ENCODE measurements at regions not wholly inside any gene's neighbourhood (a gene's known extent, or its start where the extent isn't known, plus 50 kb on each side); places are given as distances from the start of the nearest gene placed in this dataset.

- Mint-ChIP-seq H3K36me3 (no peaks in the 10 kb centered on the region), H3K27me3 (ENCODE audit: low read depth in 3 of 3) (peaks cover 0 to 3% (median 0%) of the 10 kb centered on the region in 3 donors), H3K4me3 (no peak overlapping the region), H3K9me3 (peaks cover 9 to 48% (median 31%) of the 10 kb centered on the region in 6 donors), H3K4me1 (no peaks in the 10 kb centered on the region), H3K27ac (no peak overlapping the region)
- DNase-seq: no peak
Observed at GRCh38 chr13:81713201-81713600, 1372.3 kb upstream of the SPRY2 start.

GRCh38 chr13:81697826-81698225, 1356.9 kb upstream of the SPRY2 start:
- no peak for DNase-seq
- H3K36me3 Mint-ChIP-seq: no peaks in the 10 kb centered on the region
- H3K4me1 Mint-ChIP-seq: no peaks in the 10 kb centered on the region
- H3K9me3 Mint-ChIP-seq: peaks cover 16 to 41% (median 23%) of the 10 kb centered on the region in 6 donors
- H3K4me3 Mint-ChIP-seq: no peak overlapping the region
- H3K27ac Mint-ChIP-seq: no peak overlapping the region
- H3K27me3 Mint-ChIP-seq (ENCODE audit: low read depth in 3 of 3): peaks cover 0 to 3% (median 2%) of the 10 kb centered on the region in 3 donors

GRCh38 chr13:81686877-81687276, 1346.0 kb upstream of the SPRY2 start:
- Mint-ChIP-seq H3K27ac (no peak overlapping the region), H3K36me3 (no peaks in the 10 kb centered on the region), H3K9me3 (peaks cover 10 to 36% (median 21%) of the 10 kb centered on the region in 6 donors), H3K4me3 (no peak overlapping the region), H3K27me3 (ENCODE audit: low read depth in 3 of 3) (no peaks in the 10 kb centered on the region), H3K4me1 (no peaks in the 10 kb centered on the region)
- DNase-seq: no peak

GRCh38 chr13:81683521-81683920, 1342.6 kb upstream of the SPRY2 start:
- H3K36me3 Mint-ChIP-seq: peaks cover 0 to 3% (median 0%) of the 10 kb centered on the region in 3 donors
- H3K4me3 Mint-ChIP-seq: no peak overlapping the region
- H3K4me1 Mint-ChIP-seq: no peaks in the 10 kb centered on the region
- peaks cover 11 to 36% (median 21%) of the 10 kb centered on the region in 6 donors for H3K9me3 Mint-ChIP-seq
- no peak overlapping the region for H3K27ac Mint-ChIP-seq
- H3K27me3 Mint-ChIP-seq (ENCODE audit: low read depth in 3 of 3): no peaks in the 10 kb centered on the region
- no peak for DNase-seq

- H3K27me3 Mint-ChIP-seq (ENCODE audit: low read depth in 3 of 3): no peaks in the 10 kb centered on the region
- peaks cover 0 to 3% (median 0%) of the 10 kb centered on the region in 3 donors for H3K36me3 Mint-ChIP-seq
- H3K9me3 Mint-ChIP-seq: peaks cover 12 to 42% (median 25%) of the 10 kb centered on the region in 6 donors
- no peak overlapping the region for H3K4me3 Mint-ChIP-seq
- H3K27ac Mint-ChIP-seq: no peak overlapping the region
- DNase-seq: no peak
- H3K4me1 Mint-ChIP-seq: no peaks in the 10 kb centered on the region
Observed at GRCh38 chr13:81682081-81682630, 1341.2 kb upstream of the SPRY2 start.

- DNase-seq: no peak
- Mint-ChIP-seq H3K27ac (no peak overlapping the region), H3K4me3 (no peak overlapping the region), H3K27me3 (ENCODE audit: low read depth in 3 of 3) (no peaks in the 10 kb centered on the region), H3K4me1 (no peaks in the 10 kb centered on the region), H3K36me3 (peaks cover 0 to 3% (median 0%) of the 10 kb centered on the region in 3 donors), H3K9me3 (peaks cover 8 to 35% (median 23%) of the 10 kb centered on the region in 6 donors)
Observed at GRCh38 chr13:81677857-81678256, 1336.9 kb upstream of the SPRY2 start.

- Mint-ChIP-seq H3K36me3 (peaks cover 0 to 3% (median 0%) of the 10 kb centered on the region in 3 donors), H3K9me3 (peaks cover 6 to 37% (median 24%) of the 10 kb centered on the region in 6 donors), H3K4me3 (no peak overlapping the region), H3K27ac (no peak overlapping the region), H3K27me3 (ENCODE audit: low read depth in 3 of 3) (no peaks in the 10 kb centered on the region), H3K4me1 (no peaks in the 10 kb centered on the region)
- no peak for DNase-seq
Observed at GRCh38 chr13:81676008-81676407, 1335.1 kb upstream of the SPRY2 start.

- H3K27me3 Mint-ChIP-seq (ENCODE audit: low read depth in 3 of 3): no peaks in the 10 kb centered on the region
- H3K9me3 Mint-ChIP-seq: peaks cover 6 to 44% (median 25%) of the 10 kb centered on the region in 6 donors
- no peak for DNase-seq
Observed at GRCh38 chr13:81671064-81671463, 1330.1 kb upstream of the SPRY2 start.

GRCh38 chr13:81670048-81670447, 1329.1 kb upstream of the SPRY2 start:
- peaks cover 6 to 41% (median 24%) of the 10 kb centered on the region in 6 donors for H3K9me3 Mint-ChIP-seq
- no peaks in the 10 kb centered on the region for H3K36me3 Mint-ChIP-seq
- H3K4me1 Mint-ChIP-seq: no peaks in the 10 kb centered on the region
- no peaks in the 10 kb centered on the region for H3K27me3 Mint-ChIP-seq (ENCODE audit: low read depth in 3 of 3)
- DNase-seq: no peak
- no peak overlapping the region for H3K27ac Mint-ChIP-seq
- H3K4me3 Mint-ChIP-seq: no peak overlapping the region

More at GRCh38 chr13:81671064-81671463, 1330.1 kb upstream of the SPRY2 start:
- no peak overlapping the region for H3K4me3 Mint-ChIP-seq
- H3K4me1 Mint-ChIP-seq: no peaks in the 10 kb centered on the region
- H3K36me3 Mint-ChIP-seq: no peaks in the 10 kb centered on the region
- H3K27ac Mint-ChIP-seq: no peak overlapping the region

- no peak overlapping the region for H3K27ac Mint-ChIP-seq
- H3K9me3 Mint-ChIP-seq: peaks cover 1 to 47% (median 21%) of the 10 kb centered on the region in 6 donors
Observed at GRCh38 chr13:81664872-81665271, 1323.9 kb upstream of the SPRY2 start.

GRCh38 chr13:81659984-81660383, 1319.1 kb upstream of the SPRY2 start:
- no peaks in the 10 kb centered on the region for H3K27me3 Mint-ChIP-seq (ENCODE audit: low read depth in 3 of 3)
- no peak for DNase-seq
- no peak overlapping the region for H3K4me3 Mint-ChIP-seq
- H3K4me1 Mint-ChIP-seq: no peaks in the 10 kb centered on the region
- no peak overlapping the region for H3K27ac Mint-ChIP-seq
- no peaks in the 10 kb centered on the region for H3K36me3 Mint-ChIP-seq
- peaks cover 8 to 54% (median 25%) of the 10 kb centered on the region in 6 donors for H3K9me3 Mint-ChIP-seq

More at GRCh38 chr13:81664872-81665271, 1323.9 kb upstream of the SPRY2 start:
- DNase-seq: no peak
- Mint-ChIP-seq H3K27me3 (ENCODE audit: low read depth in 3 of 3) (no peaks in the 10 kb centered on the region), H3K4me3 (no peak overlapping the region), H3K36me3 (no peaks in the 10 kb centered on the region), H3K4me1 (no peaks in the 10 kb centered on the region)

- Mint-ChIP-seq H3K27ac (no peak overlapping the region), H3K27me3 (ENCODE audit: low read depth in 3 of 3) (no peaks in the 10 kb centered on the region), H3K9me3 (peaks cover 9 to 49% (median 23%) of the 10 kb centered on the region in 6 donors), H3K4me1 (no peaks in the 10 kb centered on the region), H3K36me3 (no peaks in the 10 kb centered on the region), H3K4me3 (no peak overlapping the region)
- no peak for DNase-seq
Observed at GRCh38 chr13:81658598-81659370, 1317.9 kb upstream of the SPRY2 start.

- H3K27me3 Mint-ChIP-seq (ENCODE audit: low read depth in 3 of 3): no peaks in the 10 kb centered on the region
- H3K36me3 Mint-ChIP-seq: peaks cover 0 to 3% (median 0%) of the 10 kb centered on the region in 3 donors
- H3K27ac Mint-ChIP-seq: no peak overlapping the region
- DNase-seq: no peak
- H3K4me3 Mint-ChIP-seq: no peak overlapping the region
- H3K4me1 Mint-ChIP-seq: no peaks in the 10 kb centered on the region
- peaks cover 3 to 55% (median 9%) of the 10 kb centered on the region in 6 donors for H3K9me3 Mint-ChIP-seq
Observed at GRCh38 chr13:81639984-81640582, 1299.2 kb upstream of the SPRY2 start.

GRCh38 chr13:81637457-81637856, 1296.5 kb upstream of the SPRY2 start:
- Mint-ChIP-seq H3K4me1 (no peaks in the 10 kb centered on the region), H3K36me3 (no peaks in the 10 kb centered on the region), H3K9me3 (peaks cover 0 to 44% (median 14%) of the 10 kb centered on the region in 6 donors), H3K27me3 (ENCODE audit: low read depth in 3 of 3) (peaks cover 0 to 2% (median 0%) of the 10 kb centered on the region in 3 donors), H3K4me3 (no peak overlapping the region), H3K27ac (no peak overlapping the region)
- no peak for DNase-seq

All from immature natural killer cell (primary cell).